HAP-1 (cell line): ENCODE measurements at regions not wholly inside any gene's neighbourhood (a gene's known extent, or its start where the extent isn't known, plus 50 kb on each side); places are given as distances from the start of the nearest gene placed in this dataset.

Experiments used
- DNase-seq, 2 experiments: peaks; one replicate each; pipeline ENCODE4 v3.0.0-alpha.2; 2016 to 2020; ENCODE audit warnings: low spot score in 2 of 2
- H3K27me3 ChIP-seq: fragments of 250-450 bp; sonication (Bioruptor Pico); 2 replicates; pipeline ENCODE4 v1.5.1; 2020; ENCODE audit warnings: low read depth, mild to moderate bottlenecking, moderate library complexity
- H3K36me3 ChIP-seq: fragments of 250-450 bp; sonication (Bioruptor Pico); replicated peaks from 2 replicates; pipeline ENCODE4 v1.5.1; 2020; ENCODE audit warnings: mild to moderate bottlenecking
- H3K4me1 ChIP-seq: fragments of 250-450 bp; sonication (Bioruptor Pico); 2 replicates; pipeline ENCODE4 v1.5.1; 2020; ENCODE audit warnings: mild to moderate bottlenecking
- H3K4me3 ChIP-seq: fragments of 250-450 bp; sonication (Bioruptor Pico); 2 replicates; pipeline ENCODE4 v1.5.1; 2020; ENCODE audit warnings: mild to moderate bottlenecking, moderate library complexity
- H3K9me3 ChIP-seq: fragments of 250-450 bp; sonication (Bioruptor Pico); 2 replicates; pipeline ENCODE4 v1.5.1; 2020; ENCODE audit warnings: mild to moderate bottlenecking, moderate library complexity
- in situ Hi-C: fragments of 300-500 bp; cut with MboI; formaldehyde crosslinking; loops from 3 replicates; pipeline ENCODE4 v1.14.3; 2020; ENCODE audit warnings: low sequenced_read_pairs, inconsistent platforms, mixed read lengths

- Histone ChIP-seq H3K4me3 (no peak overlapping the region), H3K36me3 (no peaks in the 10 kb centered on the region), H3K9me3 (no peaks in the 10 kb centered on the region), H3K4me1 (no peaks in the 10 kb centered on the region), H3K27me3 (no peaks in the 10 kb centered on the region)
- DNase-seq, result no peak
- in situ Hi-C loops, result no loop called here
Measured at GRCh38 chr13:50348371-50348770, 333.1 kb downstream of the KCNRG start.

- no peak for DNase-seq
- H3K9me3 ChIP-seq, result no peaks in the 10 kb centered on the region
- in situ Hi-C loops, result no loop called here
- no peaks in the 10 kb centered on the region for H3K27me3 ChIP-seq
- no peaks in the 10 kb centered on the region for H3K36me3 ChIP-seq
- no peak overlapping the region for H3K4me3 ChIP-seq
- peaks cover 9% of the 10 kb centered on the region for H3K4me1 ChIP-seq
Measured at GRCh38 chr13:50352720-50353480, 337.7 kb downstream of the KCNRG start.

- peaks cover 19% of the 10 kb centered on the region for H3K4me1 ChIP-seq
- no peak for DNase-seq
- H3K4me3 ChIP-seq, result no peak overlapping the region
- H3K36me3 ChIP-seq, result no peaks in the 10 kb centered on the region
- H3K9me3 ChIP-seq, result no peaks in the 10 kb centered on the region
- in situ Hi-C loops, result no loop called here
- H3K27me3 ChIP-seq, result no peaks in the 10 kb centered on the region
Measured at GRCh38 chr13:50353651-50354415, 338.6 kb downstream of the KCNRG start.

GRCh38 chr13:50355797-50356196 is 340.6 kb downstream of the KCNRG start:
- Histone ChIP-seq H3K4me1 (peaks cover 19% of the 10 kb centered on the region), H3K27me3 (no peaks in the 10 kb centered on the region), H3K9me3 (no peaks in the 10 kb centered on the region), H3K36me3 (no peaks in the 10 kb centered on the region), H3K4me3 (no peak overlapping the region)
- in situ Hi-C loops, result no loop called here
- no peak for DNase-seq

GRCh38 chr13:50357136-50357535 is 341.9 kb downstream of the KCNRG start:
- in situ Hi-C loops, result no loop called here
- Histone ChIP-seq H3K36me3 (no peaks in the 10 kb centered on the region), H3K4me1 (peaks cover 19% of the 10 kb centered on the region), H3K4me3 (no peak overlapping the region), H3K27me3 (no peaks in the 10 kb centered on the region), H3K9me3 (no peaks in the 10 kb centered on the region)
- DNase-seq, result no peak

- Histone ChIP-seq H3K27me3 (no peaks in the 10 kb centered on the region), H3K9me3 (no peaks in the 10 kb centered on the region), H3K4me3 (no peak overlapping the region), H3K36me3 (no peaks in the 10 kb centered on the region), H3K4me1 (peaks cover 19% of the 10 kb centered on the region)
- in situ Hi-C loops, result no loop called here
- DNase-seq, result peak; percentile 50 to 51
Measured at GRCh38 chr13:50357586-50358118, 342.4 kb downstream of the KCNRG start.

GRCh38 chr13:50358231-50359040 is 343.2 kb downstream of the KCNRG start:
- peak; percentile 77 to 87 for DNase-seq
- in situ Hi-C loops, result no loop called here

GRCh38 chr13:50359041-50359367 is 343.8 kb downstream of the KCNRG start:
- Histone ChIP-seq H3K9me3 (no peaks in the 10 kb centered on the region), H3K4me1 (peaks cover 19% of the 10 kb centered on the region), H3K27me3 (no peaks in the 10 kb centered on the region), H3K4me3 (no peak overlapping the region), H3K36me3 (no peaks in the 10 kb centered on the region)
- in situ Hi-C loops, result no loop called here
- no peak for DNase-seq

More at GRCh38 chr13:50358231-50359040, 343.2 kb downstream of the KCNRG start:
- Histone ChIP-seq H3K4me1 (peaks cover 19% of the 10 kb centered on the region), H3K9me3 (no peaks in the 10 kb centered on the region), H3K4me3 (no peak overlapping the region), H3K27me3 (no peaks in the 10 kb centered on the region), H3K36me3 (no peaks in the 10 kb centered on the region)

GRCh38 chr13:50359779-50360178 is 344.5 kb downstream of the KCNRG start:
- no peaks in the 10 kb centered on the region for H3K27me3 ChIP-seq
- H3K4me3 ChIP-seq, result no peak overlapping the region
- in situ Hi-C loops, result no loop called here
- H3K9me3 ChIP-seq, result no peaks in the 10 kb centered on the region
- DNase-seq, result no peak
- peaks cover 24% of the 10 kb centered on the region for H3K4me1 ChIP-seq
- H3K36me3 ChIP-seq, result no peaks in the 10 kb centered on the region

GRCh38 chr13:50360637-50361036 is 345.4 kb downstream of the KCNRG start:
- no peak for DNase-seq
- H3K27me3 ChIP-seq, result no peaks in the 10 kb centered on the region
- H3K4me3 ChIP-seq, result no peak overlapping the region
- in situ Hi-C loops, result no loop called here
- no peaks in the 10 kb centered on the region for H3K36me3 ChIP-seq
- peaks cover 25% of the 10 kb centered on the region for H3K4me1 ChIP-seq
- H3K9me3 ChIP-seq, result no peaks in the 10 kb centered on the region

GRCh38 chr13:50361282-50361681 is 346.0 kb downstream of the KCNRG start:
- H3K4me3 ChIP-seq, result no peak overlapping the region
- no peaks in the 10 kb centered on the region for H3K9me3 ChIP-seq
- in situ Hi-C loops, result no loop called here
- DNase-seq, result no peak
- no peaks in the 10 kb centered on the region for H3K36me3 ChIP-seq
- H3K27me3 ChIP-seq, result no peaks in the 10 kb centered on the region
- H3K4me1 ChIP-seq, result peaks cover 31% of the 10 kb centered on the region

- Histone ChIP-seq H3K4me1 (peaks cover 17% of the 10 kb centered on the region), H3K36me3 (no peaks in the 10 kb centered on the region), H3K27me3 (no peaks in the 10 kb centered on the region), H3K9me3 (no peaks in the 10 kb centered on the region), H3K4me3 (no peak overlapping the region)
- in situ Hi-C loops, result no loop called here
- peak; percentile 30 to 58 for DNase-seq
Measured at GRCh38 chr13:50365408-50366391, 350.5 kb downstream of the KCNRG start.
